ENCODE measurements at regions not wholly inside any gene's neighbourhood (a gene's known extent, or its start where the extent isn't known, plus 50 kb on each side); places are given as distances from the start of the nearest gene placed in this dataset.

DNA sequence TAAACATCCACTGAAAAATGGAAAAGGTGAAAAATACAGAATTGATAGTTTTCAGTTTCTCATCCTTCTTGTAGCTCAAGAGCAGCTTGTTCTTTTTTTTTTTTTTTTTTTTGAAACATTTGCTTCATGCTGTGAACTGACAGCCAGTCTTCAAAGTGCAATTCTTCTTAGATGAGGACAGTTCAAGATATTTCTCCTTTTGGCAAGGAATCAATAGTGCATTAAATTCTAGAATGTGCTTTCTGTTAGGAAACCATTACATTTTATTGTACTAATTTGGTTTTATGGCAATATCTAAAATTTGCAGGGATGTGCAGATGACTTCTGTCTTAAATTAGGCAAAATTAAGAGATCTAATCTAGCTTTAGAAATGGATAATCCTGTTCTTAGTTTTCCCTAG is 969.3 kb upstream of the ACO1 start:
- TF ChIP-seq, protein P1, sequence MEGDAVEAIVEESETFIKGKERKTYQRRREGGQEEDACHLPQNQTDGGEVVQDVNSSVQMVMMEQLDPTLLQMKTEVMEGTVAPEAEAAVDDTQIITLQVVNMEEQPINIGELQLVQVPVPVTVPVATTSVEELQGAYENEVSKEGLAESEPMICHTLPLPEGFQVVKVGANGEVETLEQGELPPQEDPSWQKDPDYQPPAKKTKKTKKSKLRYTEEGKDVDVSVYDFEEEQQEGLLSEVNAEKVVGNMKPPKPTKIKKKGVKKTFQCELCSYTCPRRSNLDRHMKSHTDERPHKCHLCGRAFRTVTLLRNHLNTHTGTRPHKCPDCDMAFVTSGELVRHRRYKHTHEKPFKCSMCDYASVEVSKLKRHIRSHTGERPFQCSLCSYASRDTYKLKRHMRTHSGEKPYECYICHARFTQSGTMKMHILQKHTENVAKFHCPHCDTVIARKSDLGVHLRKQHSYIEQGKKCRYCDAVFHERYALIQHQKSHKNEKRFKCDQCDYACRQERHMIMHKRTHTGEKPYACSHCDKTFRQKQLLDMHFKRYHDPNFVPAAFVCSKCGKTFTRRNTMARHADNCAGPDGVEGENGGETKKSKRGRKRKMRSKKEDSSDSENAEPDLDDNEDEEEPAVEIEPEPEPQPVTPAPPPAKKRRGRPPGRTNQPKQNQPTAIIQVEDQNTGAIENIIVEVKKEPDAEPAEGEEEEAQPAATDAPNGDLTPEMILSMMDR (IDR thresholded peaks at IDR 0.05 in 2 of 3, conservative IDR thresholded peaks at IDR 0.05 in 1 of 3; ENCODE audit: control insufficient read depth in 2 of 3, extremely low read depth in 1 of 3, insufficient read depth in 1 of 3, low read depth in 3 of 3, low read length in 3 of 3): no peak
- TF ChIP-seq, protein P2, sequence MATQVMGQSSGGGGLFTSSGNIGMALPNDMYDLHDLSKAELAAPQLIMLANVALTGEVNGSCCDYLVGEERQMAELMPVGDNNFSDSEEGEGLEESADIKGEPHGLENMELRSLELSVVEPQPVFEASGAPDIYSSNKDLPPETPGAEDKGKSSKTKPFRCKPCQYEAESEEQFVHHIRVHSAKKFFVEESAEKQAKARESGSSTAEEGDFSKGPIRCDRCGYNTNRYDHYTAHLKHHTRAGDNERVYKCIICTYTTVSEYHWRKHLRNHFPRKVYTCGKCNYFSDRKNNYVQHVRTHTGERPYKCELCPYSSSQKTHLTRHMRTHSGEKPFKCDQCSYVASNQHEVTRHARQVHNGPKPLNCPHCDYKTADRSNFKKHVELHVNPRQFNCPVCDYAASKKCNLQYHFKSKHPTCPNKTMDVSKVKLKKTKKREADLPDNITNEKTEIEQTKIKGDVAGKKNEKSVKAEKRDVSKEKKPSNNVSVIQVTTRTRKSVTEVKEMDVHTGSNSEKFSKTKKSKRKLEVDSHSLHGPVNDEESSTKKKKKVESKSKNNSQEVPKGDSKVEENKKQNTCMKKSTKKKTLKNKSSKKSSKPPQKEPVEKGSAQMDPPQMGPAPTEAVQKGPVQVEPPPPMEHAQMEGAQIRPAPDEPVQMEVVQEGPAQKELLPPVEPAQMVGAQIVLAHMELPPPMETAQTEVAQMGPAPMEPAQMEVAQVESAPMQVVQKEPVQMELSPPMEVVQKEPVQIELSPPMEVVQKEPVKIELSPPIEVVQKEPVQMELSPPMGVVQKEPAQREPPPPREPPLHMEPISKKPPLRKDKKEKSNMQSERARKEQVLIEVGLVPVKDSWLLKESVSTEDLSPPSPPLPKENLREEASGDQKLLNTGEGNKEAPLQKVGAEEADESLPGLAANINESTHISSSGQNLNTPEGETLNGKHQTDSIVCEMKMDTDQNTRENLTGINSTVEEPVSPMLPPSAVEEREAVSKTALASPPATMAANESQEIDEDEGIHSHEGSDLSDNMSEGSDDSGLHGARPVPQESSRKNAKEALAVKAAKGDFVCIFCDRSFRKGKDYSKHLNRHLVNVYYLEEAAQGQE (IDR thresholded peaks at IDR 0.05; ENCODE audit: low read depth, low read length): no peak
- no peak for TF ChIP-seq ASH2L (IDR thresholded peaks at IDR 0.05; ENCODE audit: borderline replicate concordance, low read depth)
- no peak for TF ChIP-seq CHD2 (IDR thresholded peaks at IDR 0.05; ENCODE audit: borderline replicate concordance, low read depth, low read length)
